ENCODE measurements at regions not wholly inside any gene's neighbourhood (a gene's known extent, or its start where the extent isn't known, plus 50 kb on each side); places are given as distances from the start of the nearest gene placed in this dataset.

GRCh38 chrX:16392597-16392996 is 225.3 kb downstream of the MAGEB17 start:
- TF ChIP-seq CTCF (IDR thresholded peaks at IDR 0.05; ENCODE audit: extremely low read depth, insufficient read depth, missing control alignments) = no peak
- DNase-seq (ENCODE audit: low spot score) = no peak
- in situ Hi-C loops (cut with MboI; ENCODE audit: low pct_unique_long_range_greater_than_20kb, low sequenced_read_pairs, unreplicated experiment) = no loop called here

GRCh38 chrX:16394290-16394689 is 227.0 kb downstream of the MAGEB17 start:
- in situ Hi-C loops (cut with MboI; ENCODE audit: low pct_unique_long_range_greater_than_20kb, low sequenced_read_pairs, unreplicated experiment) = no loop called here
- TF ChIP-seq CTCF (IDR thresholded peaks at IDR 0.05; ENCODE audit: extremely low read depth, insufficient read depth, missing control alignments) = no peak
- no peak for DNase-seq (ENCODE audit: low spot score)

GRCh38 chrX:16403808-16404207 is 236.5 kb downstream of the MAGEB17 start:
- TF ChIP-seq CTCF (IDR thresholded peaks at IDR 0.05; ENCODE audit: extremely low read depth, insufficient read depth, missing control alignments) = no peak
- in situ Hi-C loops (cut with MboI; ENCODE audit: low pct_unique_long_range_greater_than_20kb, low sequenced_read_pairs, unreplicated experiment) = no loop called here
- no peak for DNase-seq (ENCODE audit: low spot score)

GRCh38 chrX:16416588-16416987 is 233.4 kb upstream of the S100G start:
- in situ Hi-C loops (cut with MboI; ENCODE audit: low pct_unique_long_range_greater_than_20kb, low sequenced_read_pairs, unreplicated experiment) = no loop called here
- no peak for TF ChIP-seq CTCF (IDR thresholded peaks at IDR 0.05; ENCODE audit: extremely low read depth, insufficient read depth, missing control alignments)
- no peak for DNase-seq (ENCODE audit: low spot score)

- no peak for TF ChIP-seq CTCF (IDR thresholded peaks at IDR 0.05; ENCODE audit: extremely low read depth, insufficient read depth, missing control alignments)
- in situ Hi-C loops (cut with MboI; ENCODE audit: low pct_unique_long_range_greater_than_20kb, low sequenced_read_pairs, unreplicated experiment) = no loop called here
- DNase-seq (ENCODE audit: low spot score) = no peak
These were observed 231.3 kb upstream of the S100G start for GRCh38 chrX:16418650-16419049.

- in situ Hi-C loops (cut with MboI; ENCODE audit: low pct_unique_long_range_greater_than_20kb, low sequenced_read_pairs, unreplicated experiment) = loop anchor here (25.0 kb wide), 2 partner anchors 290 to 490 kb away; no protein-coding TSS in a partner anchor
- no peak for DNase-seq (ENCODE audit: low spot score)
- TF ChIP-seq CTCF (IDR thresholded peaks at IDR 0.05; ENCODE audit: extremely low read depth, insufficient read depth, missing control alignments) = no peak
These were observed 222.3 kb upstream of the S100G start for GRCh38 chrX:16427668-16428067.

GRCh38 chrX:16429406-16429805 is 220.6 kb upstream of the S100G start:
- in situ Hi-C loops (cut with MboI; ENCODE audit: low pct_unique_long_range_greater_than_20kb, low sequenced_read_pairs, unreplicated experiment) = loop anchor here (25.0 kb wide), 2 partner anchors 292 to 492 kb away; no protein-coding TSS in a partner anchor
- no peak for DNase-seq (ENCODE audit: low spot score)
- TF ChIP-seq CTCF (IDR thresholded peaks at IDR 0.05; ENCODE audit: extremely low read depth, insufficient read depth, missing control alignments) = no peak

All from GM13977 (cell line).